ENCODE measurements at regions not wholly inside any gene's neighbourhood (a gene's known extent, or its start where the extent isn't known, plus 50 kb on each side); places are given as distances from the start of the nearest gene placed in this dataset.

- H2BK15ac ChIP-seq (ENCODE audit: low read depth, low read length) = no peak overlapping the region
- H3K27ac Mint-ChIP-seq = no peak overlapping the region
- no peak overlapping the region for H3K27ac ChIP-seq (ENCODE audit: insufficient read length, low read depth, low read length)
- no peaks in the 10 kb centered on the region; the same call in 1 of the 2 replicates for H3K4me1 ChIP-seq (ENCODE audit: insufficient read depth, low read length)
- no peaks in the 10 kb centered on the region for H3K79me2 ChIP-seq (ENCODE audit: insufficient read depth, low read length)
- H4K20me1 ChIP-seq (ENCODE audit: control insufficient read depth, insufficient read depth, insufficient read length) = no peaks in the 10 kb centered on the region
- H3K9ac ChIP-seq (ENCODE audit: extremely low read depth, insufficient read length, low read length) = no peak overlapping the region
- no CpG with 5 or more reads among the region's 3 CpGs for WGBS (ENCODE audit: extremely low coverage, insufficient read length, low lambda C conversion rate)
- peaks cover 0 to 6% (median 4%) of the 10 kb centered on the region in 3 experiments; a peak in 5 of 7 replicates for H3K36me3 Mint-ChIP-seq (ENCODE audit: insufficient read depth in 1 of 3, low read depth in 3 of 3)
- DNase-seq = no peak
- H2BK120ac ChIP-seq (ENCODE audit: low read depth, low read length, poor library complexity, severe bottlenecking) = no peak overlapping the region
- H3K23me2 ChIP-seq (ENCODE audit: insufficient read length, low read depth, low read length, poor library complexity, severe bottlenecking) = no peaks in the 10 kb centered on the region
- no peaks in the 10 kb centered on the region for H3K79me1 ChIP-seq (ENCODE audit: insufficient read depth, low read depth, low read length, poor library complexity, severe bottlenecking)
- no peak overlapping the region for H3K4ac ChIP-seq (ENCODE audit: low read depth, low read length)
- H3K9me3 ChIP-seq (ENCODE audit: control insufficient read depth, low read depth, low read length) = no peaks in the 10 kb centered on the region
- no peak overlapping the region for H4K91ac ChIP-seq (ENCODE audit: insufficient read length, low read depth, low read length)
- no peak overlapping the region for H4K5ac ChIP-seq (ENCODE audit: insufficient read length, low read depth, low read length)
- no peak overlapping the region for H2AFZ ChIP-seq (ENCODE audit: low read length)
- H3K4me1 Mint-ChIP-seq = peaks cover 10 to 14% of the 10 kb centered on the region in 2 experiments
- no peak overlapping the region for H2BK5ac ChIP-seq (ENCODE audit: insufficient read length, low read length)
- no peak overlapping the region for H3K23ac ChIP-seq (ENCODE audit: insufficient read length, low read depth, low read length)
- no peak overlapping the region for H3K4me2 ChIP-seq (ENCODE audit: insufficient read depth, insufficient read length, low read length)
- H3K27me3 Mint-ChIP-seq (ENCODE audit: low read depth) = no peaks in the 10 kb centered on the region; the same call in 1 of the 2 replicates
- no peak overlapping the region for H3K18ac ChIP-seq (ENCODE audit: insufficient read length, low read depth, low read length)
- H2BK12ac ChIP-seq (ENCODE audit: insufficient read length, low read depth, low read length) = no peak overlapping the region
- no peak overlapping the region for H3K14ac ChIP-seq (ENCODE audit: insufficient read depth, low read length)
- TF ChIP-seq, protein P1, sequence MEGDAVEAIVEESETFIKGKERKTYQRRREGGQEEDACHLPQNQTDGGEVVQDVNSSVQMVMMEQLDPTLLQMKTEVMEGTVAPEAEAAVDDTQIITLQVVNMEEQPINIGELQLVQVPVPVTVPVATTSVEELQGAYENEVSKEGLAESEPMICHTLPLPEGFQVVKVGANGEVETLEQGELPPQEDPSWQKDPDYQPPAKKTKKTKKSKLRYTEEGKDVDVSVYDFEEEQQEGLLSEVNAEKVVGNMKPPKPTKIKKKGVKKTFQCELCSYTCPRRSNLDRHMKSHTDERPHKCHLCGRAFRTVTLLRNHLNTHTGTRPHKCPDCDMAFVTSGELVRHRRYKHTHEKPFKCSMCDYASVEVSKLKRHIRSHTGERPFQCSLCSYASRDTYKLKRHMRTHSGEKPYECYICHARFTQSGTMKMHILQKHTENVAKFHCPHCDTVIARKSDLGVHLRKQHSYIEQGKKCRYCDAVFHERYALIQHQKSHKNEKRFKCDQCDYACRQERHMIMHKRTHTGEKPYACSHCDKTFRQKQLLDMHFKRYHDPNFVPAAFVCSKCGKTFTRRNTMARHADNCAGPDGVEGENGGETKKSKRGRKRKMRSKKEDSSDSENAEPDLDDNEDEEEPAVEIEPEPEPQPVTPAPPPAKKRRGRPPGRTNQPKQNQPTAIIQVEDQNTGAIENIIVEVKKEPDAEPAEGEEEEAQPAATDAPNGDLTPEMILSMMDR (conservative IDR thresholded peaks at IDR 0.05) = no peak
- H2AK5ac ChIP-seq (ENCODE audit: insufficient read length, low read length) = no peak overlapping the region
- H3K9me3 Mint-ChIP-seq = peaks cover 9 to 13% of the 10 kb centered on the region in 2 experiments
- no peak overlapping the region for H3K56ac ChIP-seq (ENCODE audit: insufficient read length, low read depth, low read length)
- no peak overlapping the region for H2BK20ac ChIP-seq (ENCODE audit: low read depth, low read length, poor library complexity, severe bottlenecking)
- no peak overlapping the region for H3K4me3 Mint-ChIP-seq
- no peak overlapping the region for H3T11ph ChIP-seq (ENCODE audit: low read length)
- H4K8ac ChIP-seq (replicated peaks; ENCODE audit: insufficient read length, low read depth, low read length) = no peak overlapping the region
- H3K27me3 ChIP-seq (ENCODE audit: insufficient read depth, low read length) = no peaks in the 10 kb centered on the region
These were observed 294.7 kb upstream of the MEIS2 start for GRCh38 chr15:37395100-37395468.
